Smooth muscle cell (in vitro differentiated cells): ENCODE measurements at regions not wholly inside any gene's neighbourhood (a gene's known extent, or its start where the extent isn't known, plus 50 kb on each side); places are given as distances from the start of the nearest gene placed in this dataset.

ENCODE experiments used
- DNase-seq: peaks from one replicate; lab custom pipeline; 2025; ENCODE audit not compliant: unreplicated experiment; lab: John Stamatoyannopoulos, UW
- H2AFZ ChIP-seq: fragments of 200-600 bp; sonication (generic); 2 replicates; pipeline ENCODE4 v1.6.0; 2016; ENCODE audit warnings: antibody characterized with exemption, low read depth, mild to moderate bottlenecking
- H3F3A ChIP-seq: fragments of 200-600 bp; sonication (generic); 2 replicates; pipeline ENCODE4 v1.6.0; 2017; ENCODE audit warnings: antibody characterized with exemption, low read depth
- H3K27ac ChIP-seq: fragments of 200-600 bp; sonication (generic); 2 replicates; pipeline ENCODE4 v1.5.1; 2016; ENCODE audit warnings: low read depth, mild to moderate bottlenecking
- H3K27me3 ChIP-seq: fragments of 200-600 bp; sonication (generic); 2 replicates; pipeline ENCODE4 v1.6.1; 2016; ENCODE audit warnings: low read depth, mild to moderate bottlenecking
- H3K36me3 ChIP-seq: fragments of 200-600 bp; sonication (generic); 2 replicates; pipeline ENCODE4 v1.5.1; 2016; ENCODE audit warnings: low read depth
- H3K4me1 ChIP-seq: fragments of 200-600 bp; sonication (generic); 2 replicates; pipeline ENCODE4 v1.5.1; 2016; ENCODE audit warnings: low read depth
- H3K4me2 ChIP-seq: fragments of 200-600 bp; sonication (generic); 2 replicates; pipeline ENCODE4 v1.6.0; 2016; ENCODE audit warnings: mild to moderate bottlenecking
- H3K4me3 ChIP-seq: fragments of 200-600 bp; sonication (generic); 2 replicates; pipeline ENCODE4 v1.5.1; 2016; ENCODE audit warnings: mild to moderate bottlenecking
- H3K79me2 ChIP-seq: fragments of 200-600 bp; sonication (generic); 2 replicates; pipeline ENCODE4 v1.6.0; 2016; ENCODE audit warnings: low read depth, mild to moderate bottlenecking
- H3K9ac ChIP-seq: fragments of 200-600 bp; sonication (generic); 2 replicates; pipeline ENCODE4 v1.6.0; 2016; ENCODE audit warnings: low read depth
- H3K9me3 ChIP-seq: fragments of 200-600 bp; sonication (generic); replicated peaks from 2 replicates; pipeline ENCODE4 v1.5.1; 2016; ENCODE audit warnings: low read depth
- H4K20me1 ChIP-seq: fragments of 200-600 bp; sonication (generic); 2 replicates; pipeline ENCODE4 v1.6.0; 2016; ENCODE audit warnings: low read depth
- CTCF ChIP-seq: fragments of 200-600 bp; sonication (generic); IDR thresholded peaks from 2 replicates; pipeline ENCODE4 v1.5.1; 2017; ENCODE audit warnings: borderline replicate concordance, mild to moderate bottlenecking, antibody characterized with exemption; ENCODE audit not compliant: insufficient read depth, poor library complexity, severe bottlenecking
- WGBS: methylation state at CpG from one replicate; pipeline ENCODE4 v1.1.7; 2016; ENCODE audit warnings: low lambda C conversion rate; 5-methylcytosine and 5-hydroxymethylcytosine counted together

GRCh38 chr9:134221273-134222017 is 57.1 kb upstream of the RNU6ATAC start:
- TF ChIP-seq CTCF = no peak
- Histone ChIP-seq H3K9me3 (no peaks in the 10 kb centered on the region), H3K4me3 (no peak overlapping the region), H3K79me2 (no peaks in the 10 kb centered on the region), H3K4me1 (peaks cover 7% of the 10 kb centered on the region), H4K20me1 (no peaks in the 10 kb centered on the region), H3K9ac (no peak overlapping the region), H3K27ac (no peak overlapping the region), H3F3A (peaks cover 3% of the 10 kb centered on the region), H3K4me2 (no peak overlapping the region), H3K36me3 (no peaks in the 10 kb centered on the region), H3K27me3 (no peaks in the 10 kb centered on the region), H2AFZ (no peak overlapping the region)
- WGBS = 97% methylated on average over 23 of the region's 23 CpGs
- DNase-seq = no peak

GRCh38 chr9:134222018-134222573 is 57.7 kb upstream of the RNU6ATAC start:
- no peak for TF ChIP-seq CTCF
- DNase-seq = no peak
- Histone ChIP-seq H3K4me1 (peaks cover under 1% of the 10 kb centered on the region), H3K4me2 (no peak overlapping the region), H3K9me3 (no peaks in the 10 kb centered on the region), H2AFZ (no peak overlapping the region), H3K9ac (no peak overlapping the region), H4K20me1 (no peaks in the 10 kb centered on the region), H3K27ac (no peak overlapping the region), H3K27me3 (no peaks in the 10 kb centered on the region), H3K36me3 (no peaks in the 10 kb centered on the region), H3F3A (peaks cover 3% of the 10 kb centered on the region), H3K79me2 (no peaks in the 10 kb centered on the region), H3K4me3 (no peak overlapping the region)
- WGBS = 90% methylated on average over 12 of the region's 12 CpGs

- no peak overlapping the region for H3K9ac ChIP-seq
- no peaks in the 10 kb centered on the region for H3K27me3 ChIP-seq
- WGBS = 64% methylated on average over 11 of the region's 11 CpGs
- H3K9me3 ChIP-seq = no peaks in the 10 kb centered on the region
- H3K4me2 ChIP-seq = peak overlapping the region; percentile 29
- no peak for TF ChIP-seq CTCF
- no peak overlapping the region for H2AFZ ChIP-seq
- no peaks in the 10 kb centered on the region for H4K20me1 ChIP-seq
- no peak for DNase-seq
- H3F3A ChIP-seq = peaks cover 3% of the 10 kb centered on the region
- no peak overlapping the region for H3K27ac ChIP-seq
- H3K4me1 ChIP-seq = no peaks in the 10 kb centered on the region
- no peaks in the 10 kb centered on the region for H3K36me3 ChIP-seq
- no peak overlapping the region for H3K4me3 ChIP-seq
- H3K79me2 ChIP-seq = no peaks in the 10 kb centered on the region
Observed at GRCh38 chr9:134223091-134223490, 58.7 kb upstream of the RNU6ATAC start.
